ENCODE measurements at regions not wholly inside any gene's neighbourhood (a gene's known extent, or its start where the extent isn't known, plus 50 kb on each side); places are given as distances from the start of the nearest gene placed in this dataset.

GRCh38 chr12:58089588-58089987 lies 148.2 kb downstream of the ATP23 start:
- Histone ChIP-seq H3K27ac (no peak overlapping the region), H3K9me3 (no peaks in the 10 kb centered on the region), H3K4me3 (no peak overlapping the region), H3K36me3 (no peaks in the 10 kb centered on the region), H3K27me3 (replicated peaks; ENCODE audit: insufficient read depth) (no peaks in the 10 kb centered on the region), H3K4me1 (ENCODE audit: control insufficient read depth in 1 of 2, low read depth in 2 of 2) (no peaks in the 10 kb centered on the region)
- ATAC-seq (ENCODE audit: insufficient number of reproducible peaks, low FRiP score, low read depth) (no peak), DNase-seq (ENCODE audit: low spot score) (no peak)
- no peak for TF ChIP-seq CTCF (IDR thresholded peaks at IDR 0.05)

- Histone ChIP-seq H3K4me3 (no peak overlapping the region), H3K27me3 (replicated peaks; ENCODE audit: insufficient read depth) (no peaks in the 10 kb centered on the region), H3K4me1 (ENCODE audit: control insufficient read depth in 1 of 2, low read depth in 2 of 2) (no peaks in the 10 kb centered on the region), H3K9me3 (no peaks in the 10 kb centered on the region), H3K36me3 (no peaks in the 10 kb centered on the region), H3K27ac (no peak overlapping the region)
- DNase-seq (ENCODE audit: low spot score) (no peak), ATAC-seq (ENCODE audit: insufficient number of reproducible peaks, low FRiP score, low read depth) (no peak)
- TF ChIP-seq CTCF (IDR thresholded peaks at IDR 0.05), result no peak
These were observed 149.3 kb downstream of the ATP23 start for GRCh38 chr12:58090685-58091084.

GRCh38 chr12:58095002-58095401 lies 153.6 kb downstream of the ATP23 start:
- DNase-seq (ENCODE audit: low spot score) (no peak), ATAC-seq (ENCODE audit: insufficient number of reproducible peaks, low FRiP score, low read depth) (no peak)
- H3K27me3 ChIP-seq (replicated peaks; ENCODE audit: insufficient read depth), result no peaks in the 10 kb centered on the region
- no peaks in the 10 kb centered on the region for H3K9me3 ChIP-seq
- H3K4me3 ChIP-seq, result no peak overlapping the region
- H3K4me1 ChIP-seq (ENCODE audit: control insufficient read depth in 1 of 2, low read depth in 2 of 2), result no peaks in the 10 kb centered on the region
- no peak for TF ChIP-seq CTCF (IDR thresholded peaks at IDR 0.05)
- H3K27ac ChIP-seq, result no peak overlapping the region
- H3K36me3 ChIP-seq, result no peaks in the 10 kb centered on the region

- no peaks in the 10 kb centered on the region for H3K27me3 ChIP-seq (replicated peaks; ENCODE audit: insufficient read depth)
- no peak for TF ChIP-seq CTCF (IDR thresholded peaks at IDR 0.05)
- H3K4me1 ChIP-seq (ENCODE audit: control insufficient read depth in 1 of 2, low read depth in 2 of 2), result no peaks in the 10 kb centered on the region
- ATAC-seq (ENCODE audit: insufficient number of reproducible peaks, low FRiP score, low read depth), result no peak
- no peaks in the 10 kb centered on the region for H3K9me3 ChIP-seq
- H3K27ac ChIP-seq, result no peak overlapping the region
- H3K36me3 ChIP-seq, result no peaks in the 10 kb centered on the region
- H3K4me3 ChIP-seq, result no peak overlapping the region
- no peak for DNase-seq (ENCODE audit: low spot score)
These were observed 156.4 kb downstream of the ATP23 start for GRCh38 chr12:58097741-58098140.

GRCh38 chr12:58099476-58099875 lies 158.1 kb downstream of the ATP23 start:
- DNase-seq (ENCODE audit: low spot score) (no peak), ATAC-seq (ENCODE audit: insufficient number of reproducible peaks, low FRiP score, low read depth) (no peak)
- Histone ChIP-seq H3K4me1 (ENCODE audit: control insufficient read depth in 1 of 2, low read depth in 2 of 2) (no peaks in the 10 kb centered on the region), H3K9me3 (no peaks in the 10 kb centered on the region), H3K36me3 (no peaks in the 10 kb centered on the region), H3K4me3 (no peak overlapping the region), H3K27me3 (replicated peaks; ENCODE audit: insufficient read depth) (no peaks in the 10 kb centered on the region), H3K27ac (no peak overlapping the region)
- TF ChIP-seq CTCF (IDR thresholded peaks at IDR 0.05), result no peak

Data from thoracic aorta (tissue), 2 donors.